GM19455 (cell line): ENCODE measurements at regions not wholly inside any gene's neighbourhood (a gene's known extent, or its start where the extent isn't known, plus 50 kb on each side); places are given as distances from the start of the nearest gene placed in this dataset.
"Not testable (repeated sequence)": the region's sequence is repeated elsewhere in the genome, so short reads cannot be mapped to it uniquely, and the experiment has no call there.

Experiments used
- ATAC-seq: cut with Tn5 transposase; IDR thresholded peaks from one replicate; pipeline ENCODE4 v1.9.1; 2021; ENCODE audit not compliant: unreplicated experiment

- ATAC-seq = no peak
These were observed 94.7 kb upstream of the EFEMP1 start for GRCh38 chr2:56018267-56018666.

GRCh38 chr2:56021136-56021474 lies 97.5 kb upstream of the EFEMP1 start:
- ATAC-seq = no peak

- no peak for ATAC-seq
These were observed 98.0 kb upstream of the EFEMP1 start for GRCh38 chr2:56021579-56021978.

GRCh38 chr2:56025469-56026193 lies 102.0 kb upstream of the EFEMP1 start:
- no peak for ATAC-seq

- ATAC-seq = no peak
These were observed 103.2 kb upstream of the EFEMP1 start for GRCh38 chr2:56026828-56027227.

GRCh38 chr2:56030062-56030461 lies 106.5 kb upstream of the EFEMP1 start:
- ATAC-seq = no peak

- ATAC-seq = no peak
These were observed 107.3 kb upstream of the EFEMP1 start for GRCh38 chr2:56030901-56031300.

- no peak for ATAC-seq
These were observed 110.7 kb upstream of the EFEMP1 start for GRCh38 chr2:56034258-56034657.

- no peak for ATAC-seq
These were observed 116.6 kb upstream of the EFEMP1 start for GRCh38 chr2:56040189-56040588.

- no peak for ATAC-seq
These were observed 117.3 kb upstream of the EFEMP1 start for GRCh38 chr2:56040834-56041233.

- ATAC-seq = no peak
These were observed 123.6 kb upstream of the EFEMP1 start for GRCh38 chr2:56047136-56047535.

- no peak for ATAC-seq
These were observed 125.8 kb upstream of the EFEMP1 start for GRCh38 chr2:56049233-56049845.

GRCh38 chr2:56053679-56054078 lies 130.1 kb upstream of the EFEMP1 start:
- no peak for ATAC-seq

- ATAC-seq = no peak
These were observed 128.4 kb upstream of the CCDC85A start for GRCh38 chr2:56055405-56055804.

- not testable (repeated sequence) for ATAC-seq
These were observed 122.5 kb upstream of the CCDC85A start for GRCh38 chr2:56061327-56061726.

- ATAC-seq = no peak
These were observed 115.0 kb upstream of the CCDC85A start for GRCh38 chr2:56068746-56069145.

- no peak for ATAC-seq
These were observed 106.4 kb upstream of the CCDC85A start for GRCh38 chr2:56077359-56077915.

GRCh38 chr2:56082665-56083064 lies 101.1 kb upstream of the CCDC85A start:
- no peak for ATAC-seq

- no peak for ATAC-seq
These were observed 99.5 kb upstream of the CCDC85A start for GRCh38 chr2:56084111-56084901.

- no peak for ATAC-seq
These were observed 97.5 kb upstream of the CCDC85A start for GRCh38 chr2:56086336-56086735.

- no peak for ATAC-seq
These were observed 95.4 kb upstream of the CCDC85A start for GRCh38 chr2:56088411-56088810.

- ATAC-seq = no peak
These were observed 93.9 kb upstream of the CCDC85A start for GRCh38 chr2:56089931-56090330.
